RPMI7951 (cell line): ENCODE measurements at regions not wholly inside any gene's neighbourhood (a gene's known extent, or its start where the extent isn't known, plus 50 kb on each side); places are given as distances from the start of the nearest gene placed in this dataset.

Experiments used
- DNase-seq: peaks from one replicate; pipeline ENCODE4 v3.0.0-alpha.2; 2012; ENCODE audit warnings: low read depth

DNA sequence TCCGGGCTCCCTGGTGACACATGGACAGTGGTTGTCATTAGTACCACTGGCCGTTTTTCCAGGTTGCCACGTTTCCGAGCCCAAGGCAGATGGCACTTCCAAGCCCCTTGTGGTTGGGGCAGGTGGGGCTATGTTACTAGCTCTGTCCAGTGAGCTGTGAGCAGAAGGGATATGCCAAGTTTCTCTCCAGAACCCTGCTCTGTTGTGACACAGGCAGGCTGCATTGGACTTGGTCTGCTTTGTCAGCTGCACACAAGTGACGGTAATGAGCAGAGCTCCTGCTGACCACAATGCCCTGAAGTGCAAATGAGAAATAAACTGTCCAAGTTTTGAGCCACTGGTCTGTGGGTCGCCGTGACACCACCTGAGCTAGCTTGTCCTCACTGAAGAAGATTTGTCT is 118.8 kb downstream of the GYPC start:
- no peak for DNase-seq

GRCh38 chr2:126775300-126775985 is 119.5 kb downstream of the GYPC start:
- no peak for DNase-seq

DNA sequence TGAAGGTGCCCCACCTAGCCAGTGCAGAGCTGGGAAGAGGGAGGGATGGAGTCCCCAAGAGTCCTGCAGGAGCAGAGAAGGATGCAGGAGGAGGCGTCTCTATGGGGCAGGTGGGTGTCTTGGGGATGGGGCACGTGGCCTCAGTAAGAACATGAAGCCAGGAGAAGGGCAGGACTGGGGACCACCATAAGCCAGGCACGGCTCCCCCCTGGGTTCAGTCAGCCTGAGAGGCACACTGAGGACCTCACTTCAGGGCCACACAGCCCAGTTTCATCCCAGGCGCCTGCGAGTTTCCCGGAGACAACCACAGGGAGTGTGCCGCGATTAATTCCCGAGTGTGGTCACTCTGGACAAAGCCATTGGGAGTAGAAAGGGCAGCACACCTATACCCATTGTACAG is 120.3 kb downstream of the GYPC start:
- no peak for DNase-seq

- DNase-seq = peak; percentile 57
Observed at GRCh38 chr2:126776692-126777619, 121.0 kb downstream of the GYPC start.

DNA sequence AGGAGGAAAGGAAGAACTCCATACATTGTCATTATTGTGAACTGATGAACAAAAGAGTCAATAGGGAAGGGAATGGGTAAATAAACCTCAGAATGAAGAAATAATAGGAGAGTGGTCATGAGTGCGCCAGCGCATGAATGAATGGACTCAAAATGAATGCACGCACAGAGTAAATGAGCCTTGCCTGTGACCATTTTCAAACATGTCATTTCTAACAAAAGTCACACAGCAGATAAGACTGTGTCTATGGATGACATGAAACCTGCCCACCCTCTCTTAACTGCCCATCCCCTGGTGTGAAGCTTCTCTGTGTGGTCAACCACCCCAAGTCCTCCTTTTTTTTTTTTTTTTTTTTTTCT is 121.1 kb upstream of the TEX51 start:
- no peak for DNase-seq

DNA sequence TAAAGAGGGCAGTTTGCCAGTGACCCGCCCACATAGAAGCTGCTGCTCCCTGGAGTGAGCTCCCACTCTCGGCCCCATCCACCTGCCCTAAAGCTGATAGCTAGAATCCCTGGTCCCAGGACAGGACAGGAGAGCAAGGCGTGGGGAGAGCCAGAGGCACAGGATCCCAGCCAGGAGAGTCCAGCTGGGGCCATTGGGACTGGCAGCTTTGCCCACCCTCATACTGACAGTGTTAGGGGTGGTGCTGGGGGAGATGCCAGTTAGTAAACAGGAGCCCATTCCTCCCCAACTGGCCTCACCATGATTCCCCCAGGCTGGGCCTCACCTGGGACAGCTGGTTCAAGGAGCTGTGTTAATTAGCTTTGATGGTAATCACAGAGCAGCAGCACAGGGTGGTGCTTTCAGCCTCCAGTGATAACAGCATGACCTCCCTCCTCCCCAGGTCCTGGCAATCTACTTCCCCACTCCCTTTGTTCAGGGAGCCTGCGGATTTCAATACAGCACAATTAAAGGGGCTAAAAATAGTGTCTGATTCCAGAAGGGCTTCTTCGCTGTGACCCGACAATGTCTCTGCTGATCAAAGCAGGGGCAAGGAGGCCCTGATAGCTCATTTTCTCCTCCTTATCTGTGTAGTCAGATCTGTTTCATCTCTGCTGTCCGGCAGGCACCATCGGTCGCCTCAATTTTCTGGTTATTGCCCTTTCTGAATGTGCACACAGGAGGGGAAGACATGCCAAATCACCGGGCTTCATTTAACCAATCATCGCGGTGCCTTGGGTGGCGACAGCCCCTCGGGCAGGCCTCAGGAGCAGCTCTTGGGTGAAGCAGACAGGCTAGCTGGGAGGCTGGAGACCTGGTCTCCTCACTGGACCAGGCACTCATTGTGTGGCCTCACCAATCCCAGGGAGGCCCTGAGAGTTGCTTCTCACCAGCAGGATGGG is 119.9 kb upstream of the TEX51 start:
- no peak for DNase-seq

DNA sequence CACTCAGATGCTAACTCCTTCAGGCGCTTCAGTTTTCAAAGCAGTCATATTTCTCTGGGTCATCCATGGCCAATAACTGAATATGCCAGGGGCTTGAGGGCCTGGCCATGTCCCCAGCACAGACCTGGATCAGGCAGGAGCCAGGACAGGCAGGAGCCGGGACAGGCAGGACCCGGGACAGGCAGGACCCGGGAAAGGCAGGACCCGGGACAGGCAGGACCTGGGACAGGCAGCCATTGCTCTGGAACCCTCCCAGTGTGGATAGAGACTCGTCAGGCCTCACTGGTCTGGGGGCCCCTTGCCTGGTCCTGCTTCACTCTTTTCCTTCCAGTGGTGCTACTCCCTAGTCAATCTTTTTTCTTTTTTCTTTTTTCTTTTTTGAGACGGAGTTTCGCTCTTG is 117.5 kb upstream of the TEX51 start:
- no peak for DNase-seq

- no peak for DNase-seq
Observed at GRCh38 chr2:126781806-126782205, 116.9 kb upstream of the TEX51 start.

- no peak for DNase-seq
Observed at GRCh38 chr2:126782648-126783047, 116.0 kb upstream of the TEX51 start.

GRCh38 chr2:126783341-126783740 is 115.3 kb upstream of the TEX51 start:
- DNase-seq = no peak

- DNase-seq = no peak
Observed at GRCh38 chr2:126784045-126784444, 114.6 kb upstream of the TEX51 start.

DNA sequence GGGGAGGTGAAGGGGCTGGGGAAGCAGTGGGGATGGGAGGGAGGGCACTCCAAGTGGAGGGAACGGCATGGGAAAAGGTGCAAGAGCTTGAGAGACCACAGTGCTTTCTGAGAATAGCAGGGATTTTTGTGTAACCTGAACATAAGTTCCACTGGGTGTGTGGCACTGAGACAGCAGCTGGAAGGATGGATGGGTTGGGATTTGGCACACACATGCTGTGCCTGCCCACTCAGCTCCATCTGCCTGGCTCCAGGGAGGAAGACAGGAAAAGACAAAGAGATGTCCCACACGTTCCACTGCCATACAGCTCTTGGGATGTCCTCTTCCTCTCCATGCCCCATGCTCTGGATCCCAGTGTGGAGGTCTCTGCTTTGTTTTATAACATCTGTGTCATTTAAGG is 114.1 kb upstream of the TEX51 start:
- no peak for DNase-seq

DNA sequence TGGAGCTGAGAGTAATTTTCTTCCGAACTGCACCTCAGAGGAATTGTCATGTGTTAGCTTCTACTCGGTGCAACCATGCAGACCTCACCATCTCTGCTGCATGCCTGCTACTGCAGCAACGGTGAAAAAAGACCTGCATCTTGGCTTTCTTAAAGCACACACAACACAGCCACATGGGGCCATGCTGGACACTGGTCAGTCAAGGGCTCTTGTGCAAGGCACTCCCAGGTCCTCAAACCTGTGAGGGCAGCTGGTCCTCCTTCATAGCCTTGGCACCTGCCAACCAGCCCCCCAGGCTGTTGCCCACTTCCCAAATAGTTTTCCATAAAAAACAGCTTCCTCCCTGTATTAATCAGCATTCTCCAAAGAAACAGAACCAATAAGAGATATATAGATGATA is 113.5 kb upstream of the TEX51 start:
- no peak for DNase-seq

- DNase-seq = no peak
Observed at GRCh38 chr2:126785862-126786261, 112.8 kb upstream of the TEX51 start.

DNA sequence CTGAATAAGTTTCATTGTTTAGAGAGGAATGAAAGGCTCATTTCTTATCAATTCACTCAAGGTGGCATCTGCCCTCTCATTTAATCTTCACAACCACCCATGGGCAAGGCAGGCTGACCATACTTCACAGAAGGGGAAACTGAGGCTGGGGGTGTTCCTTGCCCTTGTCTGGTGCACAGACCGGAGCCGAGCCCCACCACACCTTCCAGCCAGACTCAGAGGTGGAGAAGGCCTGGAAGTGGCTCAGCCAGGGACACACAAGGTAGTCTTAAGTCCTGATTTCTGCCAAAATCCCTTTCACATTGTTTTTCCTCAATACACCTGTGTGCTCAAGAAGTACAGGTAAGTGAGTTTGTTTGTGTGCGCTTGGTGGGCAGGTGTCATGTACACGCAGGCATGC is 111.9 kb upstream of the TEX51 start:
- DNase-seq = no peak

- no peak for DNase-seq
Observed at GRCh38 chr2:126787289-126787688, 111.4 kb upstream of the TEX51 start.

- no peak for DNase-seq
Observed at GRCh38 chr2:126788113-126788512, 110.6 kb upstream of the TEX51 start.

DNA sequence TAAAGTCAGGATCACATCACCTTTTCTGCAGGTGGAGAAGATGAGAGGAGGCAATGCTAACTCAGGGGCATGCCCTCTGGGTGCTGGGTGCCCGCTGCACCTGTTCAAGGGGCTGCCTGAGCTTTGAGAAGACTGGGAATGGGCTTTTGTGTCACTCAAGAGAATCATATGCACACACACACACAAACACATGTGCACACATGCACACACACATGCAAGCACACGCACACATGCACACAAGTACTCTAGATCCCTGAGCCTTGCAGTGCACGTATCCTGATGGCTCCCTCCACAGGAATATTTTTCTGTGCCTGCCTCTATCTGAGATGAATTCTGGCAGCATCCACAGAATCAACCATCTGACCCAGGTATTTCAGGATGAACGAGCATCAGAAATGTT is 110.0 kb upstream of the TEX51 start:
- no peak for DNase-seq

DNA sequence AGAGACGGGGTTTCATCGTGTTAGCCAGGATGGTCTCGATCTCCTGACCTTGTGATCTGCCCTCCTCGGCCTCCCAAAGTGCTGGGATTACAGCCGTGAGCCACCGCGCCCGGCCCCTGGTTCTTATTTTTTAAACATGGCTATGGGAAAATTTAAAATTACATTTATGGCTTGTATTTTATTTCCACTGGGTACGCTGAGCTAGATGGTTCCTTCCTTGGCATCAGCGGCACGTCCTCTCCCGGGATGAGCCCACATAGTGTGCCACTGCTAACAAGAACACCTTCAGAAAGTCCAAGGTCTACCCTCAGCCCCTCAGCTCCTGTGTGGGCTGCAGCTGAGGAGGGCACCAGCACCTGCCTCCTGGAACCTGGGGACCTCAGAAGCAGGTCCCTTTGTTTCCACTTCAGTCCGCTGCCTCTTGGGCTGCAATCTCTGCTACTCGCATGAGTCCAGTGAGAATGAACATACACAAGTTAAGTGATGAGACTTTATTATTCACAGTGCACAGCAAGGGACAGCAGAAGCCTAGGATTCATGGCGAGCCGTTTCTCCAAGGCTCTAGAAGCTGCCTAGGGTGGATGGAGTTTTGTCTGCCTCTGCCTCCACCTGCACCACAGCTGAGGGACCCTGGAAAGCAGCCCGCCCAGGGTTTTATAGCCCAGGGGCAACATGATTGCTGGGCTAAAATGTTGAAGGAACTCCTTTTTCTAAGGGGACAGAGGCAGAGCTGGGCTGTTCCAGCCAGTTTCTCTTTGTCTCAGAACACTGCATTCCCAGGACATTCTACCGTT is 107.5 kb upstream of the TEX51 start:
- no peak for DNase-seq

DNA sequence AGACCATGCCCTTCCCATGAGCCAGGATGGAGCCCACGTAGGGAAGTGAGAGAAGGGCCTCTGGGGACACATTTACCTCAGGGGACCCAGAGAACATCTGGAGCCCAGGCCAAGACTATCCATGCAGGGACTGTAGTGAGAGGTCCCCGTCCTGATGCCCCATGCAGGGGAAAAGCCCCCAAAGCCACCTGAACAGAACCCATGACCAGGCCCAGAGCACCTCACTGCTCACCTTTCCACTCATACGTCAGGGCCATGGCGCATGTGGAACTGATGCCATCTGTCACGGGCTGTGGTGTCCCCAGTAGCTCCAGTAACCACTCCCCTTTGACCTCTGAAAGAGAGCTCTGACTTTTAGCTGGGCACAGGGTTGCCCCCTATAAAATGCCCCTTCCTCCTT is 106.5 kb upstream of the TEX51 start:
- DNase-seq = no peak

GRCh38 chr2:126792993-126793392 is 105.7 kb upstream of the TEX51 start:
- no peak for DNase-seq
